Stimulated activated CD4-positive, alpha-beta T cell treated with anti-CD3 and anti-CD28 coated beads, TNF-alpha, amount 100 ng/mL, for 1 hour (primary cell): ENCODE measurements at regions not wholly inside any gene's neighbourhood (a gene's known extent, or its start where the extent isn't known, plus 50 kb on each side); places are given as distances from the start of the nearest gene placed in this dataset.

Experiments used
- DNase-seq, 3 donors: peaks; one replicate each; pipeline ENCODE4 v3.0.0-alpha.2; 2020; ENCODE audit warnings: low read depth in 3 of 3, low spot score in 1 of 3

DNA sequence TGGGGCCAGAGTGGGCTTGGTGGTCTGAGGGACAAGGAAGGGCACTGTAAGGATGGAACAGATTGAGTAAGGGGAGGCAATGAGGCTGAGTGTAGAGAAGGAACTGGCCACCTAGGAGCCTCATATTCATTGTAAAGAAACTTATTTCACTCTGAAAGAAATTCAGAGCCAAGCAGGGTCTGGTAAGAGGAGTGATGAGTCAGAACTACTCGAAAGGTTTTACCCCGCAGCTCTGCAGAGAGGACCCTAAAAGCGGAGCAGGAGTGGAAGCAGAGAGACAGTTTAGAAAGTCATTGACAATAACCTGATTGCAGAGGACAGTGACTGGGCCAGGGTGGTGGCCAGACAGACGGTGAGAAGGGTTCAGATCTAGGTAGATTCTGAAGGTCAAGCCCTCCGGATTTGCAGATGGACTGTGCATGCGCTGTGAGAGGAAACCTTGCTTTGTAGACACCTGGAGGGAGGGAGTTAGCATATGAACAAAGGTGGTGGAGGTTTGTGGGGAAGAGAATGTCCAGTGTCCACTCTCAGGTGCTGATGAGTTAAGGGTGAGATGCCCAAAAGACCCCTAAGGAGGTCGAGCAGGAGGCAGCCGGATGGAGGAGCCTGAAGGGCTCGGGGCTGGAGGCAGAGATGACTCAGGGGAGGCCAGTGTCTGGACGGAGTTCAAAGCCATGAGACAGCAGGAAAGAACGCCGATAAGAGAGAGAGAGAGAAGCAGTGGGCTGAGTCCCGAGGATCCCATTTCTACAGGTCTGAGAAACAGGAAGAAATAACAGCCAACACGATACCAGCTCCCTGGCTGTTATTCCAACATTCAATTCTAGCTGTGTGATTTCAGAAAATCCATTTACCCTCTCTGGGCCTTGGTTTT, 546.0 kb downstream of the BRD1 start:
- no peak for DNase-seq

GRCh38 chr22:49278340-49278739, 549.3 kb downstream of the BRD1 start:
- DNase-seq: no peak

DNA sequence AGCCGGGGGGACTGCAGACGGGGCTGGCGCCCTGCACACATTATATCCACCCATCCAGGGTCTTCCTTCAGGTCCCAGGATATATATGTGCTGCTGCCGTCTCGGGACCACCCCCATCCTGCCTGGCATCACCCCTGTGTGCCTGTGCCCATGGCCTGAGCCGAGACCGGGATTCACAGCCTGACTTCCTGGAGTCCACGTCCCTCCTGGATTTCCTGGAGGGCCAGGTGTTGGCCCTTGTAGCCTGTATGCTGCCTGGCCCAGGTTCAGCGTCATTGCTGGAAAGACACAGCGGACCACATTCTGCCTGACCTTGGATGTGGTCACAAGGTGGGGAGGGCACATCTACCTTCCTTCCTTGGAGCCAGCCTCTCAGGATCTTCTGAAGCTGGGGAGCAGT, 551.1 kb downstream of the BRD1 start:
- no peak for DNase-seq

- no peak for DNase-seq
Observed at GRCh38 chr22:49274754-49275380, 552.8 kb downstream of the BRD1 start.

DNA sequence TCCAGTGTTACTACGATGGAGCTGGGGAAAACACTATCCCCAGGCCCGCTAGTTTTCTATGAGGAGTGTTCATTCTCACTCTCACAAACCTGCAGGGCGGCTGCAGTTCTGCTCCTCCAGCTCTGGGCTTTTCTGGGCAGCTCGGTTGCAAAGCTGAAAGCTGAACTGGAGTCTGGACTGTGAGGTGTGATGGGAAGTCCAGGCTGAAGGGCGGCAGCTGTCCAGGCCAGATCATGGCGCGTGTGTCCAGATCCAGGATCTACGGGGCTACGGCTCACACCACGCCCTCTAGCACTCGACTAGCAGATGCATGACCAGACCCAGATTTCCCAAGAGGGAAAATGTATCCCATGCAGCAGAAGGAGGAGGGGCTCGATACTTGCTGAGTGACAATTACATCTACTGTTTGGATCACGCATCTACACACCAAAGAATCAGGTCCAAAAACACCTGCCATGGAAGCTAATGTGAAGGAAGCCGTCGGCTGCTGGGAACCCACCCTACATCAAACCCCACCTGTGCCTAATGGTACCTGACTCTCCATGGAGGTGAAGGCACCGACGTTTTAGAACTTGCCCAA, 555.0 kb downstream of the BRD1 start:
- DNase-seq: no peak

- no peak for DNase-seq
Observed at GRCh38 chr22:49271831-49272230, 555.8 kb downstream of the BRD1 start.

DNA sequence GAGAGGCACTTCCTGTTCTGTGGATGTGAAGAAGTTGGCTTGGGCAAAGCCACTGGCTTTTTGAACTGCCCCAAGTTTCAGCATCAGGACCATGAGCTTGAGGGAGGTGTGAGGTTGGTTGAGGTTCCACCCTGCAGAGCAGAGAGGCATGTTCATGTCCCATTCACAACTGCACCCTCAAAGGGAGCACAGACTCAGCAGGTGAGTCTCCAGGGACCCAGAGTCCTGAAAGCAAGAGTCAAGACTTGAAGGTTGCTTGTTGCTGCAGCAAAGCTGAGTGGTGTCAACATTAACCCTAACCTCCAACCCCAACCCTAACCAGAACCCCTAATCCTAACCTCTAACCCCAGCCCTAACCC, 556.3 kb downstream of the BRD1 start:
- no peak for DNase-seq

DNA sequence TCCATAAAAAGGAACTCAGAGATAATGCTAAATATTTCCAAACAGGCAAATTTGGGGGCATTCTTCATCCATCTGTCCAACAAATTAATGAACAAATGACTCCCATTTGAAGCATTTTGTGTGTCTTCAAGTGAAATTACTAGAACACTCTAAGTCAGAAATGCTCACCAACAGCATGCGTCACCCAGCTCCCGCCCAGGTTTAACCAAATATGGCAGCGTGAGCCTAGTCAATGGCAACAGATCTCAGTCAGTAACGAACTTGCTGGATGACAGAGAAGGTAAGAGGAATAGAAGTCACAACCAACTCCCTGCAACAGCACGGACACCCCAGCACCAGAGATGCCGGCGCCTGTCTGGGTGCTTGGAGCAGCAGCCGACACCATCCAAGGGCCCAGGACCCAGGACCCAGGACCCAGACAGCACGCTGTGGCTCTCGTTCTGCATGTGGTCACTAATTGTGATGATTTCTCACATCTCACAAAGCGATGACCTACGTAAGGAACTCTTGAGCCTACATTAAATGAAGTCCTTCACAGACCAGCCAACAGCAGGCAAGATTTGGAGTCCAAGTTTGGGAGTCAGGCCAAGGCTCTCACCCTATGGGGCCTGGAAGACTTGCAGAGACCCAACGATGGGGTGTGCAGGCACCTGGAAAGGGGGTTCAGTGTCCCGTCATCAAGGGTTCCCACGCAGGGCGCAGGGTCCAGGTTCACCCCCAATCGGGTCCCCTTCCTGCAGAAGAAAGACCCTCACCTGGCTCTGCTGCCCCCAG, 556.9 kb downstream of the BRD1 start:
- DNase-seq: no peak

DNA sequence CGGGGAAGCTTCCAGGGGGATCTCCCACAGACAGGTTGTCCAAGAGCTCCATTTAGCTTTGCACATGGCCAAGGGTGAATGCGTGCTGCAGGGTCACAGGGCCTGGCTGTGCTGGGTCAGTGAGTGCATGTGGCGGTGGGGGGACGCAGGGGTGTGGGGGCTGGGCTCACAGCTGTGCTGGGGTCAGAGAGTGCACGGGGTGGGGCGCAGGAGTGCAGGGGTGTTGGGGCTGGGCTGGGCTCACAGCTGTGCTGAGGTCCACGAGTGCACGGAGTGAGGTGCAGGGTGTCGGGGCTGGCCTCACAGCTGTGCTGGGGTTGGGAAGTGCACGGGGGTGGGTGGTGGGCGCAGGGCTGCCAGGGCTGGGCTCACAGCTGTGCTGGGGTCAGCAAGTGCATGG, 557.7 kb downstream of the BRD1 start:
- no peak for DNase-seq

GRCh38 chr22:49269371-49269770, 558.3 kb downstream of the BRD1 start:
- DNase-seq: no peak

DNA sequence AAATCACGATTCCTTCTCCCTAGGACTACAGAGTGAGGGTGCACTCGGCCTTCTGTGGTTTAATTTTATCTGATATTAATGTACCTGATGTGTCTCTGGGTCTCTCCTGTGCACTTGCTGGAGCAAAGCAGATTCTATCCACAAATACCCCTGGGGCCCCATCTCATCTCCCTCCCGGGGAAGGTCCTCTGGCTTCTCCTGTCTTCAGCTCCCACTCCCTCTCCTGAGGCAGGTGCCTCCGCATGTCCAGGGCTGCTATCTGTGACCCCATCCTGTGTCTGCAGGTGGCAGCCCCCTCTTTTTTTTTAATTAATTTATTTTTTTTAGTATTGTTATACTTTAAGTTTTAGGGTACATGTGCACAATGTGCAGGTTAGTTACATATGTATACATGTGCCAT, 558.7 kb downstream of the BRD1 start:
- no peak for DNase-seq

DNA sequence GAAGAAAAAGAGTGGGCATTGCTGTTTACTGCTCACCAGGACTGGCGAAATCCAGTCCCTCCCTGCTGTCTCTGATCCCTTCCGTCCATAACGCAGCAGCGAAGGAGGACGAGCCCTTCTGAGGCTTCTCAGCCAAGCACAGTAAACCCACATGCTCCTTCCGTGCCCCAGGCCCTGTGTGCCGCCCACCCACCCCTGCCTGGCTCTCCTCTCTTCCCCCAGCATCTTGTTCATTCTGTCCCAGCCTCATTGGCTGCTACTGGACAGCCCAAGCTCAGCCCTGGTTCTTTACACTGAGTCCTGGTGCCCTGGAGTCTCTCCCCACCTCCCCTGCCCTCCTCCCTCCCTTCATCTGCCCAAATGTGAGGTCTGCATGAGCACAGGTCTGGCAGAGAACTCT, 559.7 kb downstream of the BRD1 start:
- DNase-seq: no peak

DNA sequence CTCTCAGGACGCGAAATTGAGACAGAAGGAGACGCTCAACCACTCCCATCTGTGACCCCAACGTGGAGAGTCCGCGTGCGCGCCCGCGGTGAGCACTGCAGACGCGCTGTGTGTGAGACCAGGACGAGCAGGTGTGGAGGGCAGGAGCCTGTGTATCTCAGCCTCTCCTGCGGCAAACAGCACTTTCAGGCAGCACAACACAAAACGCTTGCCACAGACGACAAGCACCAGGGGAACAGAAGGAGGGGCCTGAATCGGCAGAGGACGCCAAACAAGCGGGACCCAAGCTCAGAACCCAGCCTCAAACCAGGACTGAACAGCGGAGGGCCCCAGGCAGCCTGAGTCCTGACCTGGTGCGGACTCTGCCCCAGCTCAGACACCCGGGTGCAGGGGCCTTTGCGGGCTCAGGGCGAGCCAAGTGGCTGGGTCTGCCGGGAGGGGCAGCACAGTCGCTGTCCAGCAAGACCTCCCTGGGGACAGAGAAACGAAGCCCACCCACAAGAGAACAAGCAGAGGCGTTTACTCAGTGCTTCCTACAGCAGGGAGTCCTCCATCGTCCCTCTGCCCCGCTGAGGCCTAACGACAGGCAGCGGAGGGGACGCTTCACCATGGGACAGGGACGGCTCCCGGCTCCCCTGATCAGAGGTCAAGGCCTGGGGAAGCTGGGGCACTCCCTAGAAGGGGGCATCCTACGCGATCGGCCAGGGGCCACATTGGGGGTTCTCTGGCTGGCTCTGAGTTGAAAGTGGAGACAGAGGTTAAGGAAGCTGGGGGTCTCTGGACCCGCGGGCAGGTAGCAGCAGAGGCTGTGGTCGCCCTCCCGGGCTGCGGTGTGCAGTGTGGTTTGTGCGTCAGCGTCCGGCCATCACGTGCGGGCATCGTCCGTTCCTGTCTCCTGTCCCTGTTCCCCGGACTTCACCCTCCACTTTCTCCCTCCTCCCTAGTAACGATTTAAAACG, 560.8 kb downstream of the BRD1 start:
- no peak for DNase-seq

DNA sequence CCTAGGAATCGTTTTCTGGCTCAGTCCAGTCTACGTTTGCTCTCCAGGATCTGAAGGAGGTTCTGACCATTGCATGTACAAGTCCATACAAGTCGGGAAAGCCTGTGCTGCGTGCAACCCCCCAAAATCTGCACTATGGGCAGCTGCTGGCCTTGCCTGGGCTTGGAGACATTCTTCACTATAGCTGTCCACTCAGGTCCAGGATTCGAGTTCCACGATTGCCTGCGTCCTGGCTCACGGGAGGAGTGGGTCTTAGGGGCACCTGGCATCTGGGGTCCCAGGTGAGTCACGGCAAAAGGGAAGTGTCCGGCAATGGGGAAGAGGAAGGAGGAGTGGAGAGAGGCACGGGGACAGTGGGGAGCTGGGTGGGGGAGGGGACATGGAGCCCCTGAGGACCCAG, 563.0 kb downstream of the BRD1 start:
- DNase-seq: no peak

DNA sequence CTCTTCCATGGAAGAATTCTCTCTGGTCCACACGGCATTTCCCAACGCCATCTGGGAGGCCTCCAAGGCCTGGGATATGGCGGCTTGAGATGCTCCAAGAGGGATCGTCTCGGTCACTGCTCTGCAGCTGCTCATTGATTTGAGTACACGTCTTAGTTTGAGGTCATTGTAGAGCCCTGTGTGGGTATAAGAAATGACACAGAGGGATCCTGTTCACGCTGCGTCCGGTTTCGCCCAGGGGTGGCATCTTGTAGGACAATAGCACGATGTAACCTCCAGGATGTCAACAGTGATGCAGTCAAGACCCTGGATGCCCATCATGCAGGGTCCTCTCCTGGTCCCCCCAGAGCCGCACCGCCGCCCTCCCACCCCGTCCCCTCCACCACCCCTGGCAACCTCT, 564.6 kb downstream of the BRD1 start:
- no peak for DNase-seq

GRCh38 chr22:49262167-49262566, 565.5 kb downstream of the BRD1 start:
- DNase-seq: no peak

- DNase-seq: no peak
Observed at GRCh38 chr22:49261616-49262015, 566.1 kb downstream of the BRD1 start.

GRCh38 chr22:49260681-49261580, 566.7 kb downstream of the BRD1 start:
- DNase-seq: no peak

GRCh38 chr22:49259839-49260615, 567.6 kb downstream of the BRD1 start:
- DNase-seq: no peak
